ENCODE measurements at regions not wholly inside any gene's neighbourhood (a gene's known extent, or its start where the extent isn't known, plus 50 kb on each side); places are given as distances from the start of the nearest gene placed in this dataset.

- TF ChIP-seq CTCF (IDR thresholded peaks at IDR 0.05) (no peak), POLR2A (IDR thresholded peaks at IDR 0.05) (no peak)
Observed at GRCh38 chr6:84504025-84504424, 260.4 kb downstream of the TBX18 start.
